K562 (cell line): ENCODE measurements at regions not wholly inside any gene's neighbourhood (a gene's known extent, or its start where the extent isn't known, plus 50 kb on each side); places are given as distances from the start of the nearest gene placed in this dataset.

Experiments
- JUN ChIP-seq, 2 experiments: sonication (generic) in 1 of 2; formaldehyde crosslinking in 1 of 2; IDR thresholded peaks; 2 replicates each; pipeline versions ENCODE4 v1.6.1 to v1.8.0; 2012 to 2022; ENCODE audit warnings: borderline replicate concordance in 2 of 2, mild to moderate bottlenecking in 2 of 2, improper control_type of control experiment in 1 of 2, low read depth in 1 of 2, low read length in 1 of 2, missing genetic modification reagents in 1 of 2
- TF ChIP-seq, protein P1 (sequence below), 3 experiments: IDR thresholded peaks in 2 of 3; conservative IDR thresholded peaks in 1 of 3; 2 replicates each; pipeline ENCODE4 v1.5.1; 2011 to 2012; ENCODE audit warnings: low read length in 3 of 3, mild to moderate bottlenecking in 3 of 3, control low read depth in 2 of 3, improper control_type of control experiment in 1 of 3, inconsistent platforms in 1 of 3, low read depth in 1 of 3, mixed read lengths in 1 of 3, moderate library complexity in 1 of 3; ENCODE audit not compliant: insufficient read depth in 2 of 3

DNA sequence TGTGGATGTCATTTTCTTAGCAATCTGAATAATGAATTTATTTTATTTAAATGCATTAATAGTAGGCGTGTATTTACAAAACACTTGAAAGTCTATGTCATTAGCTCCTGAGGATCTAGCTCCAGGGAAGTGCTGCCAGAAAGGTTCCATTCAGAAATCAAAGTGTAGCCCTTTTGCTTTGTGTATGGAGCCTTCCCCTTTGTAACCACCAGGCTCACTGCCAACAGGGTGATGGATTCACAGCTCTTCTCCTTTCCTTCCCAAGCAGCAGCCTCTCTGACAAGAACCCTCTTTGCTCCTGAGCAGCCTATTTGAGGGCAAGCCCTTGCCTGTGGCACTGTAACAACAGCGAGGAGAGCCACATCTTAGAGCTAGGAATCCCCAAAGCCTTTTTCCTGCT, 286.0 kb upstream of the RASGEF1B start:
- TF ChIP-seq JUN (IDR thresholded peaks at IDR 0.05; ENCODE audit: borderline replicate concordance, low read depth, low read length) (no peak), JUN (CRISPR knock-in tag; IDR thresholded peaks at IDR 0.05; ENCODE audit: borderline replicate concordance) (no peak)
- TF ChIP-seq, protein P1, sequence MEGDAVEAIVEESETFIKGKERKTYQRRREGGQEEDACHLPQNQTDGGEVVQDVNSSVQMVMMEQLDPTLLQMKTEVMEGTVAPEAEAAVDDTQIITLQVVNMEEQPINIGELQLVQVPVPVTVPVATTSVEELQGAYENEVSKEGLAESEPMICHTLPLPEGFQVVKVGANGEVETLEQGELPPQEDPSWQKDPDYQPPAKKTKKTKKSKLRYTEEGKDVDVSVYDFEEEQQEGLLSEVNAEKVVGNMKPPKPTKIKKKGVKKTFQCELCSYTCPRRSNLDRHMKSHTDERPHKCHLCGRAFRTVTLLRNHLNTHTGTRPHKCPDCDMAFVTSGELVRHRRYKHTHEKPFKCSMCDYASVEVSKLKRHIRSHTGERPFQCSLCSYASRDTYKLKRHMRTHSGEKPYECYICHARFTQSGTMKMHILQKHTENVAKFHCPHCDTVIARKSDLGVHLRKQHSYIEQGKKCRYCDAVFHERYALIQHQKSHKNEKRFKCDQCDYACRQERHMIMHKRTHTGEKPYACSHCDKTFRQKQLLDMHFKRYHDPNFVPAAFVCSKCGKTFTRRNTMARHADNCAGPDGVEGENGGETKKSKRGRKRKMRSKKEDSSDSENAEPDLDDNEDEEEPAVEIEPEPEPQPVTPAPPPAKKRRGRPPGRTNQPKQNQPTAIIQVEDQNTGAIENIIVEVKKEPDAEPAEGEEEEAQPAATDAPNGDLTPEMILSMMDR (IDR thresholded peaks at IDR 0.05 in 2 of 3, conservative IDR thresholded peaks at IDR 0.05 in 1 of 3; ENCODE audit: insufficient read depth in 2 of 3, low read depth in 1 of 3, low read length in 3 of 3), result no peak
